Cardiac muscle cell (in vitro differentiated cells and primary cell): ENCODE measurements at regions not wholly inside any gene's neighbourhood (a gene's known extent, or its start where the extent isn't known, plus 50 kb on each side); places are given as distances from the start of the nearest gene placed in this dataset.

Experiments
- DNase-seq, 2 donors: peaks; one replicate each; pipeline versions ENCODE4 v3.0.0 to v3.0.0-alpha.2; 2010 to 2017; ENCODE audit warnings: low read depth in 1 of 2, low spot score in 1 of 2
- H3K27ac ChIP-seq: fragments of 200-600 bp; sonication (generic); 2 replicates; pipeline ENCODE4 v1.5.1; 2016
- H3K27me3 ChIP-seq: fragments of 200-600 bp; sonication (generic); 2 replicates; pipeline ENCODE4 v1.6.0; 2016; ENCODE audit warnings: control low read depth
- H3K36me3 ChIP-seq: fragments of 200-600 bp; sonication (generic); 2 replicates; pipeline ENCODE4 v1.5.1; 2016; ENCODE audit warnings: control low read depth
- H3K4me1 ChIP-seq: fragments of 200-600 bp; sonication (generic); 2 replicates; pipeline ENCODE4 v1.8.1; 2017; ENCODE audit warnings: low read depth, mild to moderate bottlenecking, mixed run types
- H3K4me3 ChIP-seq: fragments of 200-600 bp; sonication (generic); 2 replicates; pipeline ENCODE4 v1.5.1; 2016; ENCODE audit warnings: mild to moderate bottlenecking
- H3K9me3 ChIP-seq: fragments of 200-600 bp; sonication (generic); 2 replicates; pipeline ENCODE4 v1.5.1; 2017; ENCODE audit warnings: low read depth, mild to moderate bottlenecking, control low read depth
- CTCF ChIP-seq: IDR thresholded peaks from 2 replicates; pipeline ENCODE4 v1.5.1; 2012; ENCODE audit warnings: low read depth, mild to moderate bottlenecking, low read length

GRCh38 chr2:152227969-152228592, 52.5 kb upstream of the STAM2 start:
- H3K4me3 ChIP-seq, result no peak overlapping the region
- no peaks in the 10 kb centered on the region for H3K36me3 ChIP-seq
- no peaks in the 10 kb centered on the region for H3K27me3 ChIP-seq
- TF ChIP-seq CTCF, result no peak
- H3K4me1 ChIP-seq, result no peaks in the 10 kb centered on the region
- peak in 1 of 2 donors; percentile 62 for DNase-seq
- no peak overlapping the region for H3K27ac ChIP-seq
- H3K9me3 ChIP-seq, result no peaks in the 10 kb centered on the region

- no peak overlapping the region for H3K4me3 ChIP-seq
- no peak for TF ChIP-seq CTCF
- no peaks in the 10 kb centered on the region for H3K4me1 ChIP-seq
- no peaks in the 10 kb centered on the region for H3K36me3 ChIP-seq
- no peak for DNase-seq
- no peaks in the 10 kb centered on the region for H3K9me3 ChIP-seq
- no peaks in the 10 kb centered on the region for H3K27me3 ChIP-seq
- H3K27ac ChIP-seq, result no peak overlapping the region
These were observed 55.9 kb upstream of the STAM2 start for GRCh38 chr2:152231446-152231845.

GRCh38 chr2:152234277-152234676, 58.7 kb upstream of the STAM2 start:
- no peak overlapping the region for H3K4me3 ChIP-seq
- H3K36me3 ChIP-seq, result no peaks in the 10 kb centered on the region
- no peaks in the 10 kb centered on the region for H3K9me3 ChIP-seq
- DNase-seq, result no peak
- H3K27ac ChIP-seq, result no peak overlapping the region
- no peaks in the 10 kb centered on the region for H3K4me1 ChIP-seq
- no peaks in the 10 kb centered on the region for H3K27me3 ChIP-seq
- no peak for TF ChIP-seq CTCF

- Histone ChIP-seq H3K9me3 (no peaks in the 10 kb centered on the region), H3K4me3 (no peak overlapping the region), H3K4me1 (no peaks in the 10 kb centered on the region), H3K27ac (no peak overlapping the region), H3K36me3 (no peaks in the 10 kb centered on the region), H3K27me3 (no peaks in the 10 kb centered on the region)
- no peak for DNase-seq
- TF ChIP-seq CTCF, result no peak
These were observed 60.8 kb upstream of the STAM2 start for GRCh38 chr2:152236191-152236925.

DNA sequence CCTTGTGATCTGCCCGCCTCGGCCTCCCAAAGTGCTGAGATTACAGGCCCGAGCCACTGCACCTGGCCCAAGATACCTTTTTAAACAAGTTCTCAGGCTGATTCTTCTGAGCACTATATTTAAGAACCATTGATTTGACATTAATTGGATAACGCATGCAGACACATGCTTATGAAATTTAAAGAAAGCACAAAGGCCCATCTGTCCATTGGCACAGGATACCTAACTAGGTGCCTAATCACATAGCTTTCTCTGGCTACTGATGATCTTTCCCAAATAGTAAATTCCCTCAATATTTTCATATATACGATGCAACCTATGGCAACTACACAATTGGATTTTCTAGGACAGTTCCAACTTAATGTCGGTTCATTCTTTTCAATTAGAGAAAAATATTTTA, 62.5 kb upstream of the STAM2 start:
- Histone ChIP-seq H3K36me3 (no peaks in the 10 kb centered on the region), H3K4me1 (no peaks in the 10 kb centered on the region), H3K27me3 (no peaks in the 10 kb centered on the region), H3K4me3 (no peak overlapping the region), H3K27ac (no peak overlapping the region), H3K9me3 (no peaks in the 10 kb centered on the region)
- no peak for DNase-seq
- no peak for TF ChIP-seq CTCF
